OCI-M2 (cell line): ENCODE measurements at regions not wholly inside any gene's neighbourhood (a gene's known extent, or its start where the extent isn't known, plus 50 kb on each side); places are given as distances from the start of the nearest gene placed in this dataset.

Source experiments
- DNase-seq: peaks from one replicate; lab custom pipeline; 2025; ENCODE audit not compliant: unreplicated experiment; lab: John Stamatoyannopoulos, UW

DNA sequence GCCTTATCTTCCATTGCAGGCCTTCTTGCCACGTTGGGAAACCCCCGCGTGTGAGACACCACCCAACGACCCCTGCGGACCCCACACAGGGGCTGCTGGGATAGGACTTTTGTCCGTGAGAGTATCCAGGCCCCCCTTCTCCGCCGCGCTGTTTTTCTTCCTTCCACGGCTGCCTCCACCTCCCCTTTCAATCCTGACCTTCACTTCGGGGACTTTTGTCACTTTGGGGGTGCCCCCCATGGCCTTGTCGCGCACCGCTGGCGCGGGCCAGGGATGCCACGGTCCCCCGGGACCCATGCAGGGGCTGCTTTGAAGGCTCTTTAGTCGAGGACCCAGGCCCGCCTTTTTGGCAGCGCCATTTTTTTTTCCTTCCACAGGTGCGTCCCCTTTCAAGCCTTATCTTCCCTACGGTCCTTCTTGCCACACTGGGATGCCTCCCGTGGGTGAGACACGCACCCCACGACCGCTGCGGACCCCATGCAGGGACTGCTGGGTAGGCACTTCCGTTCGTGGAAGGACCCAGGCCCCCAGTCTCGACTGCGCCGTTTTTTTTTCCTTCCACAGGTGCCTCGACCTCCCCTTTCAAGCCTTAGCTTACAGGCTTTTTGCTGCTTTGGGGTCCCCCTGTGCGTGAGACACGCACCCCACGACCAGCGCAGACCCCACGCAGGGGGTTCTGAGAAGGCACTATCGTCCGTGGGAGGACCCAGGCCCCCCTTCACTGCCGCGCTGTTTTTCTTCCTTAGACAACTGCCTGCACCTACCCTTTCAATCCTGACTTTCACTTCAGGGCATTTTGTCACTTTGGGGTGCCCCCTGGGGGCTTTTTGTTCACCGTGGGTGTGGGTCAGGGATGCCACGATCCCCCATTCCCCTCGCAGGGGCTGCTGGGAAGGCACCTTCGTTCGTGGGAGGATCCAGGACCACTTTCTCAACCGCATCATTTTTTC, 267.4 kb downstream of the ALG10 start:
- DNase-seq, result no peak

DNA sequence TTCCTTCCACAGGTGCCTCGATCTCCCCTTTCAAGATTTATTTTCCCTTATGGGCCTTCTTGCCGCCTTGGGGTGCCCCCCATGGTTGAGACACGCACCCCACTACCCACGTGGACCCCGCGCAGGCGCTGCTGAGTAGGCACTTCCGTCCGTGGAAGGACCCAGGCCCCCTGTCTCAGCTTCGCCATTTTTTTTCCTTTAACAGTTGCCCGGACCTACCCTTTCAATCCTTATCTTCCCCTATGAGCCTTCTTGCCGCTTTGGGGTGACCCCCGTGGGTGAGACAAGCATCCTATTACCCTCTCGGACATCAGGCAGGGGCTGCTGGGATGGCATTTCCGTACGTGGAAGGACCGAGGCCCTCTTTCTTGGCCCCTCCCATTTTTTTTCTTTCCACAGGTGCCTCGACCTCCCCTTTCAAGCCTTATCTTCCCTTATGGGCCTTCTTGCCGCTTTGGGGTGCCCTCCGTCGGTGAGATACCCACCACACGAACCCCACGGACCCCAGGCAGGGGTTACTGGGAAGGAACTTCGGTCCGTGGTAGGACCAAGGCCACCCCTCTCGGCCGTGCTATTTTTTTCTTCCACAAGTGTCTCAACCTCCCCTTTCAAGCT, 268.2 kb downstream of the ALG10 start:
- DNase-seq, result no peak

DNA sequence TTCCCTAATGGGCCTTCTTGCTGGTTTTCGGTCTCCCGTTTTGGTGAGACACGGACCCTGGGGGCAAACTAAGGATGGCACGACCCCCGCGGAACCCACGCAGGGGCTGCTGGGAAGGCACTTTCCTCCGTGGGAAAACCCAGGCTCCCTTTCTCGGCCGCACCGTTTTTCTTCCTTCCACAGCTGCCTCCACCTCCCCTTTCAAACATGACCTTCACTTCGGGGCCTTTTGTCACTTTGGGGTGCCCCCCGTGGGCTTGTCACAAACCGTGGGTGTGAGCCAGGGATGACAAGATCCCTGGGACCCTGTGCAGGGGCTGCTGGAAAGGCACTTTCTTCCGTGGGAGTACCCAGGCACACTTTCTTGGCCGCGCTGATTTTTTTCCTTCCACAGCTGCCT, 268.7 kb downstream of the ALG10 start:
- DNase-seq, result no peak

DNA sequence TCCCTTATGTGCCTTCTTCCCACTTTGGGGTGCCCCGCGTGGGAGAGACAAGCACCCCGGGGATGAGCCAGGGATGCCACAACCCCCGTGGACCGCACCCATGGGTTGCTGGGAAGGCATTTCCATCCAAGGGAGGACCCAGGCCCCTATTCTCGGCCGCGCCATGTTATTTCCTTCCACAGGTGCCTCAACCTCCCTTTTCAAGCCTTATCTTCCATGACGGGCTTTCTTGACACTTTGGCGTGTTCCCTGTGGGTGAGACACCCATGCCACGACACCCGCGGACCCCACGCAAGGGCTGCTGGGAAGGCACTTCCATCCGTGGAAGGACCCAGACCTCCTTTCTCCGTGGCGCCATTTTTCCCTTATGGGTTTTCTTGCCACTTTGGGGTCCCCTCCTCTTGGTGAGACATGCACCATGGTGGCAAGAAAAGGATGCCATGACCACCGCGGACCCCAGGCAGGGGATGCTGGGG, 269.2 kb downstream of the ALG10 start:
- no peak for DNase-seq

DNA sequence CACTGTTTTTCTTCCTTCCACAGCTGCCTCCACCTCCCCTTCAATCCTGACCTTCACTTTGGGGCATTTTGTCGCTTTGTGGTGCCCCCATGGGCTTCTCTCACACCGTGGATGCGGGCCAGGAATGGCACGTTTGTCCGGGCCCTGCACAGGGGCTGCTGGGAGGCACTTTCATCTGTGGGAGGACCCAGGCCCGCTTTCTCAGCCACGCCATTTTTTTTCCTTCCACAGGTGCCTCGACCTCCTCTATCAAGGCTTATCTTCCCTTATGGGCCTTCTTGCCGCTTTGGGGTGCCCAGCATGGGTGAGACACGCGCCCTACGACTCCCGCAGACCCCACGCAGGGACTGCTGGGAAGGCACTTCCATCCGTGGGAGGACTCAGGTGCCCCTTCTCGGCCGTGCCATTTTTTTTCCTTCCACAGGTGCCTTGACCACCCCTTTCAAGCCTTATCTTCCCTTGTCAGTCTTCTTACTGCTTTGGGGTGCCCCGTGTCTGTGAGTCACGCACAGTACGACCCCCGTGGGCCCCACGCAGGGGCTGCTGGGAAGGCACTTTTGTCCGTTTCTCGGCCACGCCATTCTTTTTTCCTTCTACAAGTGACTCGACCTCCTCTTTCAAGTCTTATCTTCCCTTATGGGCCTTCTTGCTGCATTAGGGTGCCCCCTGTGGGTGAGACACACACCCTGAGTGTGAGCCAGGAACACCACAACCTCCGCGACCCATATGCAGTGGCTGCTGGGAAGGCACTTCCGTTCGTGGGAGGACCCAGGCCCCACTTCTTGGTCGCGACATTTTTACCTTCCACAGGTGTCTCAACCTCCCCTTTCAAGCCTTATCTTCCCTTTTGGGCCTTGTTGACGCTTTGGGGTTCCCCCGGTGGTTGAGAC, 270.7 kb downstream of the ALG10 start:
- DNase-seq, result no peak

DNA sequence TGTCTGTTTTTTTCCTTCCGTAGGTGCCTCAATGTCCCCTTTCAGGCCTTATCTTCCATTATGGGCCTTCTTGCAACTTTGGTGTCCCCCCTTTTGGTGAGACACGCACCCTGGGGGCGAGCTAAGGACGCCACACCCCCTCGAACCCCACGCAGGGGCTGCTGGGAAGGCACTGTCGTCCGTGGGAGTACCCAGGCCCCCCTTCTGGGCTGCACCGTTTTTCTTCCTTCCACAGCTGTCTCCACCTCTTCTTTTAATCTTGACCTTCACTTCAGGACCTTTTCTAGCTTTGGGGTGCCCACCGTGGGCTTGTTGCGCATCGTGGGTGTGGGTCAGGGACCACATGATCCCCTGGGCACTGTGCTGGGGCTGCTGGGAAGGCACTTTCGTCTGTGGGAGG, 271.8 kb downstream of the ALG10 start:
- no peak for DNase-seq

DNA sequence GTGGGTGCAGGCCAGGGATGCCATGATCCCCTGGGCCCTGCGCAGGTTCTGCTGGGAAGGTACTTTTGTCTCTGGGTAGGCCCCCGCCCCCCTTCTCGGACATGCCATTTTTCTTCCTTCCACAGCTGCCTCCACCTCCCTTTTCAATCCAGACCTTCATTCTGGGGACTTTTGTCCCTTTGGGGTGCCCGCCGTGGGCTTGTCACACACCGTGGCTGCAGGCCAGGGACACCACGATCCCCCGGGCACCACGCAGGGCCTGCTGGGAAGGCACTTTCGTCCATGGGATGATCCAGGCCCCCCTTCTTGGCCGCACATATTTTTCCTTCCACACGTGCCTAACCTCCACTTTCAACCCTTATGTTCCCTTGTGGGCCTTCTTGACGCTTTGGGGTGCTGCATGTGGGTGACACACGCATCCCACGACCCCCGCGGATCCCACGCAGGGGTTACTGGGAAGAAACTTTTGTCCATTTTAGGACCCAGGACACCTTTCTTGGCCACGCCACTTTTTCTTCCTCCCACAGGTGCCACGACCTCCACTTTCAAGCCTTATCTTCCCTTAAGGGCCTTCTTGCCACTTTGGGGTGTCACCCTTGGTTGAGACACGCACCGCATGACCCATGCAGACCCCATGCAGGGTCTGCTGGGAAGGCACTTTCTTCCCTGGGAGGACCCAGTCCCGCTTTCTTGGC, 272.5 kb downstream of the ALG10 start:
- no peak for DNase-seq

DNA sequence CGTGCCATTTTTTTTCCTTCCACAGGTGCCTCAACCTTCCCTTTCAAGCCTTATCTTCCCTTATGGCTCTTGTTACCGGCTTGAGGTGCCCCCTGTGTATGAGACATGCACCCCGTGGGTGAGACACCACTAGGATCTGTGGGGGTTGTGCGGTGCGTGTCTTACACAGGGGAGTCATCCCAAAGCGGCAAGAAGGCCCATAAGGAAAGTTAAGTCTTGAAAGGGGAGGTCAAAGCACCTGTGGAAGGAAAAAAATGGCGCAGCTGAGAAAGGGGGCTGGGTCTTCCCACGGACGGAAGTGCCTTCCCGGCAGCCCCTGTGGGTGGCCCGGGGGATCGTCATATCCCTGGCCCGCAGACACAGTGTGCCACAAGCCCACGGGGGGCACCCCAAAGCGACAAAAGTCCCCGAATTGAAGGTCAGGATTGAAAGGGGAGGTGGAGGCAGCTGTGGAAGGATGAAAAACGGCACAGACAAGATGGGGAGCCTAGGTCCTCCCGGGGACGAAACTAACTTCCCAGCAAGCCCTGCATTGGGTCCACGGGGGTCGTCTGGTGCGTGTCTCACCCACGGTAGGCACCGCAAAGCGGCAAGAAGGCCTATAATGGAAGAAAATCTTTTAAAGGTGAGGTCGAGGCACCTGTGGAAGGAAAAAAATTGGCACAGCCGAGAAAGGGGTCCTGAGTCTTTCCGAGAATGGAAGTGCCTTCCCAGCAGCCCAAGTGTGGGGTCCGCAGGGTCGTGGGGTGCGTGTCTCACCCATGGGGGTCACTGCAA, 273.3 kb downstream of the ALG10 start:
- no peak for DNase-seq

DNA sequence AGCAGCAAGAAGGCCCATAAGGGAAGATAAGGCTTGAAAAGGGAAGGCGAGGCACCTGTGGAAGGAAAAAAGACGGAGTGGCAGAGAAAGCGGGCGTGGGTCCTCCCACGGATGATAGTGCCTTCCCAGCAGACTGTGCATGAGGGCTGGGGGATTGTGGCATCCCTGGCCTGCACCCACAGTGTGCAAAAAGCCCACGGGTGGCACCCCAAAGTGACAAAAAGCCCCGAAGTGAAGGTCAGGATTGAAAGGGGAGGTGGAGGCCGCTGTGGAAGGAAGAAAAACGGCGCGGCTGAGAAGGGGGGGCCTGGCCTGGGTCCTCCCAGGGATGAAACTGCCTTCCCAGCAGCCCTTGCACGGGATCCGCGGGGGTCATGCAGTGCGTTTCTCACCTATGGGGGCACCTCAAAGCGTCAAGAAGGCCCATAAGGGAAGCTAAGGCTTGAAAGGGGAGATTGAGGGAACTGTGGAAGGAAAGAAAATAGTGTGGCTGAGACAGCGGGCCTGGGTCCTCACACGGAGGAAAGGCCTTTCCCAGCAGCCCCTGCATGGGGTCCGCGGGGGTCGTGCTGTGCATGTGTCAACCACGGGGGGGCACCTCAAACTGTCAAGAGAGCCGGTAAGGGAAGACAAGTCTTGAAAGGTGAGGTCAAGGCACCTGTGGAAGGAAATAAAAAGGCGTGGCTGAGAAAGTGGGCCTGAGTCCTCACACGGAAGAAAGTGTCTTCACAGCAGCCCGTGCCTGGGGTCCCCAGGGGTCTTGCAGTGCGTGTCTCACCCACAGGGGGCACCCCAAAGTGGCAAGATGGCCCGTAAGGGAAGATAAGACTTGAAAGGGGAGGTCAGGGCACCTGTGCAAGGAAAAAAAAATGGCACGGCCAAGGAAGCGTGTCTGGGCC, 274.1 kb downstream of the ALG10 start:
- no peak for DNase-seq

DNA sequence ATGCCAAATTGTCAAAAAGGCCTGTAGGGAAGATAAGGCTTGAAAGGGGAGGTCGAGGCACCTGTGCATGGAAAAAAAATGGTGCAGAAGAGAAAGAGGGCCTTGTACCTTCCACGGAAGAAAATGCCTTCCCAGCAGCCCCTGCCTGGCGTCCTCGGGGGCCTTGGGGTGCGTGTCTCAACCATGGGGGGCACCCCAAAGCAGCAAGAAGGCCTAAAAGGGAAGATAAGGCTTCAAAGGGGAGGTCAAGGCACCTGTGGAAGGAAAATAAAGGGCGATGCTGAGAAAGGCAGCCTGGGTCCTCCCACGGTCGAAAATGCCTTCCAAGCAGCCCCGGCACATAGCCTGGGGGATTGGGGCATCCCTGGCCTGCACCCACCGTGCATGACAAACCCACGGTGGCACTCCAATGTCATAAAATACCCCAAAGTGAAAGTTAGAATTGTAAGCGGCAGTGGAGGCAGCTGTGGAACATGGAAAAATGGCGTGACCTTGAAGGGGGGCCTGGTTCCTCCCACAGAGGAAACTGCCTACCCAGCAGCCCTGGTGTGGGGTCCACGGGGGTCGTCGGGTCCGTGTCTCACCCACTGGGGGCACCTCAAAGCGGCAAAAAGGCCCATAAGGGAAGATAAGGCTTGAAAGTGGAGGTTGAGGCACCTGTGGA, 275.0 kb downstream of the ALG10 start:
- no peak for DNase-seq

DNA sequence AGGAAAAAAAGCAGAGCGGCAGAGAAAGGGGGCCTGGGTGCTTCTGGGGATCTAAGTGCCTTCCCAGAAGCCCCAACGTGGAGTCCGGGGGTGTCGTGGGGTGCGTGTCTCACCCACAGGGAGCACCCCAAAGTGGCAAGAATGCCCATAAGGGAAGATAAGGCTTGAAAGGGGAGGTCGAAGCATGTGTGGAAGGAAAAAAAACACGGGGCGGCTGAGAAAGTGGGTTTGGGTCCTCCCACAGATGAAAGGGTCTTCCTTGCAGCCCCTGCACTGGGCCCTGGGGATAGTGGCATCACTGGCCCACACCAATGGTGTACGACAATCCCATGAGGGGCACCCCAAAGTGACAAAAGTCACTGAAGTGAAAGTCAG, 275.5 kb downstream of the ALG10 start:
- no peak for DNase-seq

DNA sequence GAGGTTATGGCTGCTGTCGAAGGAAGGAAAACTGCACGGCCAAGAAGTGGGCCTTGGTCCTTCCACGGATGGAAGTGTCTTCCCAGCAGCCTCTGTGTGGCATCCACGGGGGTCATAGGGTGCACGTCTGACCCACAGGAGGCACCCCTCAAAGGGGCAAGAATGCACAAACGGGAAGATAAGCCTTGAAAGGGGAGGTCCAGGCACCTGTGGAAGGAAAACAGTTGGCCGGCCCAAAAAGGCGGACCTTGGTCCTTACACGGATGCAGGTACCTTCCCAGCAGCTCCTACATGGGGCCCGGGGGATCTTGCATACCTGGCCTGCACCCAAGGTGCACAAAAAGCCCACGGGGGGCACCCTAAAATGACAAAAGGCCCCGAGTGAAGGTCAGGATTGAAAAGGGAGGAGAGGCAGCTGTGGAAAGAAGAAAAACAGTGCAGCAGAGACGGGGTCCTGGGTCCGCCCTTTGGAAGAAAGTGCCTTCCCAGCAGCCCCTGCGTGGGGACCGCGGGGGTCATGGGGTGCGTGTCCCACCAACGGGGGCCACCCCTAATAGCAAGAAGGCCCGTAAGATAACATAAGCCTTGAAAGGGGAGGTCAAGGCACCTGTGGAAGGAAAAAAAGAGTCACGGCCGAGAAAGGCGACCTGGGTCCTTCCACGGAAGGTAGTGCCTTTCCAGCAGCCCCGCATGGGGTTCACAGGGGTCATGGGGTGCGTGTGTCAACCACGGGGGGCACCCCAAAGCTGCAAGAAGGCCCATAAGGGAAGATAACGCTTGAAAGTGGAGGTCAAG, 276.1 kb downstream of the ALG10 start:
- DNase-seq, result no peak

DNA sequence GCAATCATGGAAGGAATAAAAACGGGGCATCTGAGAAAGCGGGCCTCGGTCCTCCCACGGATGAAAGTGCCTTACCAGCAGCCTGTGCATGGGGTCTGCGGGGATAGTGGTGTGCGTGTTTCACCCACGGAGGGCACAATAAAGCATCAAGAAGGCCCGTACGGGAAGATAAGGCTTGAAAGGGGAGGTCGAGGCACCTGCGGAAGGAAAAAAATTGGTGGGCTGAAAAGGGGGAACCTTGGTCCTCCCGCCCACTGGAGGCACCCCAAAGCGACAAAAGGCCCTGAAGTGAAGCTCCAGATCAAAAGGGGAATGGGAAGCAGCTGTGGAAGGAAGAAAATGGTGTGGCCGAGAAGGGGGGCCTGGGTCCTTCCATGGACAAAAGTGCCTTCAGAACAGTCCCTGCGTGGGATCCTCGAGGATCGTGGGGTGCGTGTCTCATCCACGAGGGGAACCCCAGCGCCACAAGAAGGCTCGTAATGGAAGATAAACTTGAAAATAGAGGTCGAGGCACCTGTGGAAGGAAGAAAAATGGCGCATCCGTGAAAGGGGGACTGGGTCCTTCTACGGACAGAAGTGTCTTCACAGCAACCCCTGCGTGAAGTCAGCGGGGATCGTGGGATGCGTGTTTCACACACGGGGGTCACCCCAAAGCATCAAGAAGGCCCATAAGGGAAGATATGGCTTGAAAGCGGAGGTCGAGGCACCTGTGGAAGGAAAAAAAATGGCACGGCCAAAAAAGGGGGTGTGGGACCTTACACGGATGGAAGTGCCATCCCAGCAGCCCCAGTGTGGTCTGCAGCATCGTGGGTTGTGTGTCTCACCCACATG, 276.9 kb downstream of the ALG10 start:
- no peak for DNase-seq

DNA sequence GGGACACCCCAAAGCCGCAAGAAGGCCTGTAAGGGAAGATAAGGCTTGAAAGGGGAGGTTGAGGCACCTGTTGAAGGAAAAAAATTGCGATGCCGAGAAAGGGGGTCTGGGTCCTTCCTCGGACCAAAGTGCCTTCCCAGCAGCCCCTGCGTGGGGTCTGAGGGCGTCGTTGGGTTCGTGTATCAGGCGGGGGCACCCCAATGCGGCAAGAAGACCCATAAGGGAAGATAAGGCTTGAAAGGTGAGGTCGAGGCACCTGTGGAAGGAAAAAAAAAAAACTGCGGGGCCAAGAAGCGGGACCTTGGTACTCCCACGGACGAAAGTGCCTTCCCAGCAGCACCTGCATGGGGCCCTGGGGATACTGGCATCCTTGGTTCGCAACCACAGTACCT, 277.5 kb downstream of the ALG10 start:
- DNase-seq, result no peak

DNA sequence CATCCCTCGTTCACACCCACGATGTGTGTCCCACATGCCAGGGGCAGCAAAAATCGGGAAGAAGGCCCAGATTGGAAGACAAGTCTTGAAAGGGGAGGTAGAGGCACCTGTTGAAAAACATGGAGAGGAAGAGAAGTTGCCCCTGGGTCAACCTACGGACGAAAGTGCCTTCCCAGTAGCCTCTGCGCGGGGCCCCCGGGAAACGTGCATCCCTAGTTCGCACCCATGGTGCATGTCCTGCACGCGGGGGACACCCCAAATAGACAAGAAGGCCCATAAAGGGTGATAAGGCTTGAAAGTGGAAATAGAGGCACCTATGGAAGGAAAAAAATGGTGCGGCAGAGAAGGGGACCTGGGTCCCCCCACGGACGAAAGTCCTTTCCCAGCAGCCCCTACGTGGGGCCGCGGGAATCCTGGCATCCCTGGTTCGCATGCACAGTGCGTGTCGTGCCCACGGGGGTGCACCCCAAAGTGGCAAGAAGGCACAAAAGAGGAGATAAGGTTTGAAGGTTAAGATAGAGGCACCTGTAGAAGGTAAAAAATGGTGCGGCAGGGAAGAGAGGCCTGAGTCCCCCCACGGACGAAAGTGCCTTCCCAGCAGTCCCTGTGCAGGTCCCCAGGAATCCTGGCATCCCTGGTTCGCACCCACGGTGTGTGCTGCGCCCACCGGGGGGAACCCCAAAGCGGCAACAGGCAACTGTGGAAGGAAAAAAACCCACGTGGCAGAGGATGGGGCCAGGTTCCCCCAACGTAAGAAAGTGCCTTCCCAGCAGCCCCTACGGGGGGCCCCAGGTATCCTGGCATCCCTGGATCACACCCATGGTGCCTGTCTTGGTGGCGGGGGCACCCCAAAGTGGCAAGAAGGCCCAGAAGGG, 278.3 kb downstream of the ALG10 start:
- DNase-seq, result no peak
